ENCODE measurements at regions not wholly inside any gene's neighbourhood (a gene's known extent, or its start where the extent isn't known, plus 50 kb on each side); places are given as distances from the start of the nearest gene placed in this dataset.

DNA sequence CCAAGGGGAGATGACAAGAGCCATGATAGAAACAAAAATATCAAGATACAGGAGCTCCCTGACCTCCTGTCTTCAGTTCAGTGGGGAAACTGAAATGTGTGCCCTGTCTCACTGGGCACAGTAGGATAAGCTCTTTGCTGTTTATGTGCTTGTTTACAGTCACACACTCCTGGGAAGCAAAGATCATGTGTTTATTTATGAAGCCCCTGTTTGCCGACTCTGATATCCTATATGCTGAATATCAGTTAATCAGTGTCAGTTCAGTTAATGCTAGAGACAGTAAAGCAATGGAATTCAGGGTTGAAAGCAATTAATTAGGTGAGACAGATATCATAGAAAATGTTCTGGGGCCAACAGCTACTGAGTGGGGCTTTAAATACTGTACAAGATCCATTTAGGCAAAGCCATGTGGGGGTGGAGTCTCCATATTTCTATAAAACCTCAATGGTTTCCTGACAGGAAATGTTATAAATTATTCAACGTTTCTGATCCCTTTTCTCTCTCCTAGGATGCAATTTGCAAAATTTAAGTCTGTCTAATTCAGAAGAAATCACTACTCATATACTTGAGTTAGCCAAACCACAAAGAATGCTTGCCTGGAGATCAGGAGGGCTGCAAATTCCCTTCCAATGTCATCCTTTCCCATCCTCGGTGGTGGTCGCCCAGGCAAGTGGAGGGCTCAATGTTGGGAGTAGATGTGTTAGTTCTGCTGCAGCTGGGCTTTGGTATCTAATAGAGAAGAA is 551.3 kb downstream of the CMPK2 start:
- no peak for DNase-seq (ENCODE audit: low spot score)
- WGBS (ENCODE audit: low lambda C conversion rate, missing lambda C conversion rate), result 81% methylated on average over 4 of the region's 4 CpGs

DNA sequence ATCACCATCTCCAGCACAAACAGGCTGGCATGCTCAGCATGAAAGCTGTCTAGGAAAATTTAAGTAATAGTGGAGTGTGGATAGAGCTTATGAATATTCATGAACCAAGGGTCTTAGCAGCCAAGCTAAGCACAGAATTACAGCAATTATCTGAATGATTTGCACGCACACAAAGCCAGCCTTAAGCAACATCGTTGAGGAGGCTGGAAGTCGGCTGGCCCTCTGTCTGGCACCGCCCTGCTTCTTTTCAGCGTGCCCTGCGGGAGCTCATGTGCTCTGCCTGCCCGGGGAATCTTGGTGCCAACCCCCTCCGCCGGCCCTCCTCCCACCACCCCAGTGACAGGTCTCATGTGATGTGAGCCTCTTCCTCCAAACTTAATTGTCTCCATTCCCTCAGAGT is 540.1 kb downstream of the CMPK2 start:
- H3K4me2 ChIP-seq, result no peak overlapping the region
- H3K9me3 ChIP-seq (ENCODE audit: low read depth), result no peaks in the 10 kb centered on the region
- WGBS (ENCODE audit: low lambda C conversion rate, missing lambda C conversion rate), result 63% methylated on average over 9 of the region's 9 CpGs
- H3K4me1 ChIP-seq (ENCODE audit: insufficient read depth), result no peaks in the 10 kb centered on the region
- no peak for DNase-seq (ENCODE audit: low spot score)
- H3K36me3 ChIP-seq (replicated peaks; ENCODE audit: insufficient read depth, low read depth), result no peaks in the 10 kb centered on the region
- H4K20me1 ChIP-seq (ENCODE audit: insufficient read depth, poor library complexity, severe bottlenecking), result no peaks in the 10 kb centered on the region
- no peak overlapping the region for H2AFZ ChIP-seq
- no peak for TF ChIP-seq EZH2 (IDR thresholded peaks at IDR 0.05; ENCODE audit: borderline replicate concordance)
- TF ChIP-seq EZH2phosphoT487 (IDR thresholded peaks at IDR 0.05; ENCODE audit: low read depth, severe bottlenecking, unreplicated experiment), result no peak
- no peak for TF ChIP-seq CTCF (IDR thresholded peaks at IDR 0.05; ENCODE audit: poor library complexity)
- no peaks in the 10 kb centered on the region for H3K9me2 ChIP-seq (replicated peaks; ENCODE audit: insufficient read depth)
- no peak overlapping the region for H3K27ac ChIP-seq
- H3K27me3 ChIP-seq, result no peaks in the 10 kb centered on the region
- no peak overlapping the region for H3K4me3 ChIP-seq
- H3K79me2 ChIP-seq, result no peaks in the 10 kb centered on the region

More for the DNA sequence above, 551.3 kb downstream of the CMPK2 start:
- H2AFZ ChIP-seq, result no peak overlapping the region
- H4K20me1 ChIP-seq (ENCODE audit: insufficient read depth, poor library complexity, severe bottlenecking), result no peaks in the 10 kb centered on the region
- no peaks in the 10 kb centered on the region for H3K4me1 ChIP-seq (ENCODE audit: insufficient read depth)
- H3K9me2 ChIP-seq (replicated peaks; ENCODE audit: insufficient read depth), result no peaks in the 10 kb centered on the region
- no peaks in the 10 kb centered on the region for H3K36me3 ChIP-seq (replicated peaks; ENCODE audit: insufficient read depth, low read depth)
- no peaks in the 10 kb centered on the region for H3K79me2 ChIP-seq
- no peaks in the 10 kb centered on the region for H3K27me3 ChIP-seq
- no peak overlapping the region for H3K27ac ChIP-seq
- no peak overlapping the region for H3K4me2 ChIP-seq
- H3K4me3 ChIP-seq, result no peak overlapping the region
- no peak for TF ChIP-seq EZH2 (IDR thresholded peaks at IDR 0.05; ENCODE audit: borderline replicate concordance)
- TF ChIP-seq CTCF (IDR thresholded peaks at IDR 0.05; ENCODE audit: poor library complexity), result no peak
- TF ChIP-seq EZH2phosphoT487 (IDR thresholded peaks at IDR 0.05; ENCODE audit: low read depth, severe bottlenecking, unreplicated experiment), result no peak
- H3K9me3 ChIP-seq (ENCODE audit: low read depth), result no peaks in the 10 kb centered on the region

GRCh38 chr2:6326958-6327357 is 538.7 kb downstream of the CMPK2 start:
- no peak overlapping the region for H3K4me3 ChIP-seq
- no peak for TF ChIP-seq CTCF (IDR thresholded peaks at IDR 0.05; ENCODE audit: poor library complexity)
- H3K4me2 ChIP-seq, result no peak overlapping the region
- no peak for DNase-seq (ENCODE audit: low spot score)
- H3K27me3 ChIP-seq, result no peaks in the 10 kb centered on the region
- no peaks in the 10 kb centered on the region for H3K79me2 ChIP-seq
- 93% methylated on average over 3 of the region's 3 CpGs for WGBS (ENCODE audit: low lambda C conversion rate, missing lambda C conversion rate)
- no peaks in the 10 kb centered on the region for H3K9me2 ChIP-seq (replicated peaks; ENCODE audit: insufficient read depth)
- H3K9me3 ChIP-seq (ENCODE audit: low read depth), result no peaks in the 10 kb centered on the region
- no peak overlapping the region for H3K27ac ChIP-seq
- H2AFZ ChIP-seq, result no peak overlapping the region
- H4K20me1 ChIP-seq (ENCODE audit: insufficient read depth, poor library complexity, severe bottlenecking), result no peaks in the 10 kb centered on the region
- H3K36me3 ChIP-seq (replicated peaks; ENCODE audit: insufficient read depth, low read depth), result no peaks in the 10 kb centered on the region
- H3K4me1 ChIP-seq (ENCODE audit: insufficient read depth), result no peaks in the 10 kb centered on the region

Data from hepatocyte (in vitro differentiated cells).